Mononuclear cell (primary cell): ENCODE measurements at regions not wholly inside any gene's neighbourhood (a gene's known extent, or its start where the extent isn't known, plus 50 kb on each side); places are given as distances from the start of the nearest gene placed in this dataset.

ENCODE experiments used
- H3K27me3 ChIP-seq: 2 replicates; pipeline ENCODE4 v1.6.0; 2011; ENCODE audit warnings: low read length, control low read depth; ENCODE audit not compliant: insufficient read depth
- H3K4me1 ChIP-seq: 2 replicates; pipeline ENCODE4 v1.5.1; 2011; ENCODE audit warnings: mild to moderate bottlenecking, low read length, control low read depth; ENCODE audit not compliant: insufficient read depth
- H3K4me3 ChIP-seq: 2 replicates; pipeline ENCODE4 v1.5.1; 2011; ENCODE audit warnings: mild to moderate bottlenecking, low read length, moderate library complexity
- H3K9me3 ChIP-seq: 2 replicates; pipeline ENCODE4 v1.5.1; 2011; ENCODE audit warnings: low read depth, mild to moderate bottlenecking, control low read depth, low read length

DNA sequence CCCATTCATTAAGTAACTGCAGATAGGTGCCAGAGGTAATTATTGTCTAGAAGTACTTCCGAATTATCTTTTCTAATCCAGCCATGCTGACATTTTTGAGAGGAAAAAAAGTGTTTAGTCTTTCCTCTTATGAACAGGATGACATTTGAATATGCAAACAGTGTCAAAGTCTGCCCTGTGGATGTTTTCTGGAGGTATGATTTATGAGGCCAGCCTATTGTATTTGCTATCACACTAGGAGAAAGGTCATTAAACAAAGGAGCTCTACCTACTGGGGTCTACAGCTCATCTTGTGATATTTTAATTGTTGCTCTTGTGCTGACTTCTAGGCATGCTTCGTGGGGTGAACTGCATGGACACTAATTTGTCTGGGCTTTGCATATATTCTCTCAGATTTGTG is 559.7 kb upstream of the CAMK1G start:
- Histone ChIP-seq H3K4me1 (no peaks in the 10 kb centered on the region), H3K9me3 (no peaks in the 10 kb centered on the region), H3K27me3 (no peaks in the 10 kb centered on the region), H3K4me3 (no peak overlapping the region)

GRCh38 chr1:209029737-209030136 is 553.8 kb upstream of the CAMK1G start:
- no peaks in the 10 kb centered on the region for H3K9me3 ChIP-seq
- no peak overlapping the region for H3K4me3 ChIP-seq
- no peaks in the 10 kb centered on the region for H3K4me1 ChIP-seq
- H3K27me3 ChIP-seq = no peaks in the 10 kb centered on the region

DNA sequence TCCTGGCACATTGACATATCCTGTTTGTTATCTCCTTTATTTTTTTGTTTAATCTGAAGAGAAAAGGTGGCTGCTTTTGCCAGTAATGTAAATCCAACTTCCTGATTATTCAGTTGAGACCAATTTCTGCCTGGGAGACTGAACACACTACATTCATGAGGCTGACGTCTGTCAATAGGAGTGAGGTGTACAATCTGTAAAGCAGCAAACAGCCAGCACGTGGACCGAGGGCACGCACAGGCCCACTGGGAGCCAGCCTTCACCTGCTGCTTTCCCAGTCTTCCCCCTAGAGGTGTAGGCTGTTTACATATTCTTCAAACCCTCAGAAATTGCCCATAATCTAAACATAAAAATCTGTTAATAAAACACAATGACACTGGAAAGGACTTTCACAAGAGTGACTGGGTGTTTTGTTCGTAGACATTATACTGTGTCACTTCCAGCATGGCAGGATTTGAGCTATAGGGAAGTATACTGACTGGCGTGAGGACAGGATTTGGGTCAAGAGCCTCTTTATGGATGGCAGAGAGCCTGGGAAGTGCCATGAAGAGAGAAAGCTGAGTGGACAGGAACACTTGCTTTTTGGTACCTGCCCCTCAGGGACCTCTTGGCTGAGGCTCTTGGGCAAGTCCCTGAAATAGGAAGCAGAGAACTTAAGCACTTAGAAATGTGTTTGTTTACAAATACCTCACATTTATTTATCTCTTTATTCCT is 552.9 kb upstream of the CAMK1G start:
- no peaks in the 10 kb centered on the region for H3K27me3 ChIP-seq
- no peak overlapping the region for H3K4me3 ChIP-seq
- no peaks in the 10 kb centered on the region for H3K9me3 ChIP-seq
- no peaks in the 10 kb centered on the region for H3K4me1 ChIP-seq

DNA sequence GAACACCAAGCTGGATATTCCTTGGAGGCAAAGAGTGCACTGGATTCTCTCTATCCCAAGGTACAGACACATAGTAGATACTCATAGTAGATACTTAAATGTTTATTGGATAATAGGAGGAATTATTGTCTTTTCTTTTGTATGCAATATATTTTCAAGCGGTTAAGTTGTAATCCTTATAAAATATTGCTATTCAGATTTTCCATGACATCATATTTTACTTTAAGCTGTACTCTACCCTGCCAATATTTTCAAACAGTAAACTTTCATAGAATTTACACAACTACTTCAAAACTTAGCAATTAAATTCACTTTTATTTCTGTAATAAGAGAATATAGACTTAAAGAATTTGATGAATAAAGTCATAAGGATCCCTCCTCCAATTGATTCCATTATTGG is 546.5 kb upstream of the CAMK1G start:
- no peaks in the 10 kb centered on the region for H3K9me3 ChIP-seq
- H3K4me1 ChIP-seq = peaks cover 11% of the 10 kb centered on the region
- H3K27me3 ChIP-seq = no peaks in the 10 kb centered on the region
- H3K4me3 ChIP-seq = no peak overlapping the region

DNA sequence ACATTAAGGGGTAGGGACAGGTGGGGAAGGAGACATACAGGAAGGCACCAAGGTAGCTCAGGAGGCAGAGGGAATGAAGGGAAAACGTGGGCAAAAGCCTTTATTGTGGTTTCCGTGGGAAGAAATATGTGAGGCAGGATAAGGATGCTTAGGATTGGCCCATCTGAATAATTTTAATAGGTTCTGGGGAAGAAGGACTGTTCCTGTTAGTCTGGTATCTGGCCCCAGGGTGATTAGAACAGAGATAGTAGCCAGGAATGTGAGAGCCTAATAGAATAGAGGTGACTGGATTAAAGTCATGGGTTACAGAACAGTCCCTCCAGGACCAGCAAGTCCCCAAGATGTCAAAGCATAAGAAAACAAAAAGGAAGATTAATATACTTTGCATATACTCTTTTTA is 545.2 kb upstream of the CAMK1G start:
- Histone ChIP-seq H3K4me1 (peaks cover 11% of the 10 kb centered on the region), H3K9me3 (no peaks in the 10 kb centered on the region), H3K27me3 (no peaks in the 10 kb centered on the region), H3K4me3 (no peak overlapping the region)

- Histone ChIP-seq H3K4me3 (no peak overlapping the region), H3K9me3 (no peaks in the 10 kb centered on the region), H3K27me3 (no peaks in the 10 kb centered on the region), H3K4me1 (peaks cover 11% of the 10 kb centered on the region)
Measured at GRCh38 chr1:209038735-209039134, 544.8 kb upstream of the CAMK1G start.

DNA sequence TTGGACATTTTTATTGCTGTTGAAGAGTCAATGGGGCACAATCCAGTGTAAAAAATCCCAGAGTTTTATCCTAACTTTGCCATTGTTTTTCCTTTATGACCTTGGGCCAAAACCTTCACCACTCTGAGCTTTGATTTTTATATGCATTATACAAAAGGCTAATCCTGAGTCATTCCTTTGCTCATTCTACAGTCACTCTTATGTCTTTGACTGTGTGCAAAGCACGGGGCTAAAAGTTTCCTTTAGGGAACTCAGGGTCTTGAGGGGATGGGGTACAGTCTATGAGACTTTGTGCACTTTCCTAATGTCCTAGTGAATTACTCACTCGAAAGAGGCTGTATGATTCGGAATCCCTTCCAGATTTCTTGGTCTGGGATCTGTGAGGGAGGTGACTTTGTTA is 543.2 kb upstream of the CAMK1G start:
- Histone ChIP-seq H3K4me1 (peaks cover 11% of the 10 kb centered on the region), H3K27me3 (no peaks in the 10 kb centered on the region), H3K9me3 (no peaks in the 10 kb centered on the region)

GRCh38 chr1:209041927-209042326 is 541.6 kb upstream of the CAMK1G start:
- H3K9me3 ChIP-seq = no peaks in the 10 kb centered on the region
- H3K4me3 ChIP-seq = no peak overlapping the region
- H3K27me3 ChIP-seq = no peaks in the 10 kb centered on the region
- H3K4me1 ChIP-seq = peaks cover 11% of the 10 kb centered on the region

More for the DNA sequence above, 543.2 kb upstream of the CAMK1G start:
- no peak overlapping the region for H3K4me3 ChIP-seq

- no peak overlapping the region for H3K4me3 ChIP-seq
- peaks cover 11% of the 10 kb centered on the region for H3K4me1 ChIP-seq
- H3K27me3 ChIP-seq = no peaks in the 10 kb centered on the region
- no peaks in the 10 kb centered on the region for H3K9me3 ChIP-seq
Measured at GRCh38 chr1:209042413-209042812, 541.1 kb upstream of the CAMK1G start.

GRCh38 chr1:209045331-209046057 is 538.0 kb upstream of the CAMK1G start:
- Histone ChIP-seq H3K9me3 (no peaks in the 10 kb centered on the region), H3K27me3 (no peaks in the 10 kb centered on the region), H3K4me3 (no peak overlapping the region), H3K4me1 (no peaks in the 10 kb centered on the region)

DNA sequence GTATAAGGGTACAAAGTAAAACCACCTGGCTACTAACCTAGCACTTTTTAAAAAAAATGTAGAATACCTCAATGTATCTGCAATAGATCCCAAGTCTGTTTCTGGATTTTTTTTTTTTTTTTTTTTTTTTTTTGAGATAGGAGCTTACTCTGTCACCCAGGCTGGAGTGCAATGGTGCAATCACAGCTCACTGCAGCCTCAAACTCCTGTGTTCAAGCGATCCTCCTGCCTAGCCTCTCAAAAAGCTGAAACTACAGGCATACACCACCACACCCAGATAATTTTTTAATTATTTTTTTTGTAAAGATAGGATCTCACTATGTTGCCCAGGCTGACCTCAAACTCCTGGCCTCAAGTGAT is 537.5 kb upstream of the CAMK1G start:
- H3K27me3 ChIP-seq = no peaks in the 10 kb centered on the region
- no peak overlapping the region for H3K4me3 ChIP-seq
- H3K4me1 ChIP-seq = no peaks in the 10 kb centered on the region
- H3K9me3 ChIP-seq = no peaks in the 10 kb centered on the region

GRCh38 chr1:209046935-209047334 is 536.6 kb upstream of the CAMK1G start:
- no peaks in the 10 kb centered on the region for H3K27me3 ChIP-seq
- H3K4me1 ChIP-seq = no peaks in the 10 kb centered on the region
- no peak overlapping the region for H3K4me3 ChIP-seq
- no peaks in the 10 kb centered on the region for H3K9me3 ChIP-seq

- H3K4me1 ChIP-seq = no peaks in the 10 kb centered on the region
- H3K27me3 ChIP-seq = no peaks in the 10 kb centered on the region
- H3K4me3 ChIP-seq = no peak overlapping the region
- H3K9me3 ChIP-seq = no peaks in the 10 kb centered on the region
Measured at GRCh38 chr1:209048941-209049669, 534.4 kb upstream of the CAMK1G start.

- Histone ChIP-seq H3K4me1 (no peaks in the 10 kb centered on the region), H3K4me3 (no peak overlapping the region), H3K27me3 (no peaks in the 10 kb centered on the region), H3K9me3 (no peaks in the 10 kb centered on the region)
Measured at GRCh38 chr1:209051570-209051969, 531.9 kb upstream of the CAMK1G start.

DNA sequence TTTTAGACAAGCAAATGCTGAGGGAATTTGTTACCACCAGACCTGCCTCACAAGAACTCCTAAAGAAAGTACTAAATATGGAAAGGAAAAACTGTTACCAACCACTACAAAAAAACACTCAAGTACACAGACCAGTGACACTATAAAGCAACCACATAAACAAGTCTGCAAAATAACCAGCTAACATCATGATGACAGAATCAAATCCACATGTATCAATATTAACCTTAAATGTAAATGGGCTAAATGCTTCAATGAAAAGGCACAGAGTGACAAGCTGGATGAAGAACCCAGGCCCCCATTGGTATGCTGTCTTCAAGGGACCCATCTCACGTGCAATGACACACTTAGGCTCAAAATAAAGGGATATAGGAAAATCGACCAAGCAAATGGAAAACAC is 529.9 kb upstream of the CAMK1G start:
- Histone ChIP-seq H3K27me3 (no peaks in the 10 kb centered on the region), H3K9me3 (no peaks in the 10 kb centered on the region), H3K4me1 (no peaks in the 10 kb centered on the region), H3K4me3 (no peak overlapping the region)
